Adipocyte (in vitro differentiated cells): ENCODE measurements at regions not wholly inside any gene's neighbourhood (a gene's known extent, or its start where the extent isn't known, plus 50 kb on each side); places are given as distances from the start of the nearest gene placed in this dataset.
"Not testable (repeated sequence)": the region's sequence is repeated elsewhere in the genome, so short reads cannot be mapped to it uniquely, and the experiment has no call there.

Experiments used
- DNase-seq: peaks from one replicate; pipeline ENCODE4 v3.0.0-alpha.2; 2015; ENCODE audit warnings: low read depth
- H3K27me3 ChIP-seq: replicated peaks from 2 replicates; pipeline ENCODE4 v1.7.0; 2013; ENCODE audit warnings: mild to moderate bottlenecking, low read length, moderate library complexity; ENCODE audit not compliant: control insufficient read depth, insufficient read depth
- H3K36me3 ChIP-seq: 2 replicates; pipeline ENCODE4 v1.7.0; 2013; ENCODE audit warnings: low read length, mild to moderate bottlenecking, moderate library complexity; ENCODE audit not compliant: control insufficient read depth, insufficient read depth, severe bottlenecking
- H3K4me1 ChIP-seq: 2 replicates; pipeline ENCODE4 v1.7.0; 2013; ENCODE audit warnings: mild to moderate bottlenecking, low read length, moderate library complexity; ENCODE audit not compliant: control insufficient read depth, insufficient read depth
- H3K4me3 ChIP-seq: 2 replicates; pipeline ENCODE4 v1.7.0; 2013; ENCODE audit warnings: mild to moderate bottlenecking, low read length, moderate library complexity
- H3K9ac ChIP-seq: 2 replicates; pipeline ENCODE4 v1.7.0; 2013; ENCODE audit warnings: mild to moderate bottlenecking, low read length, moderate library complexity
- H3K9me3 ChIP-seq: 2 replicates; pipeline ENCODE4 v1.7.0; 2013; ENCODE audit warnings: mild to moderate bottlenecking, low read length, moderate library complexity; ENCODE audit not compliant: control insufficient read depth

DNA sequence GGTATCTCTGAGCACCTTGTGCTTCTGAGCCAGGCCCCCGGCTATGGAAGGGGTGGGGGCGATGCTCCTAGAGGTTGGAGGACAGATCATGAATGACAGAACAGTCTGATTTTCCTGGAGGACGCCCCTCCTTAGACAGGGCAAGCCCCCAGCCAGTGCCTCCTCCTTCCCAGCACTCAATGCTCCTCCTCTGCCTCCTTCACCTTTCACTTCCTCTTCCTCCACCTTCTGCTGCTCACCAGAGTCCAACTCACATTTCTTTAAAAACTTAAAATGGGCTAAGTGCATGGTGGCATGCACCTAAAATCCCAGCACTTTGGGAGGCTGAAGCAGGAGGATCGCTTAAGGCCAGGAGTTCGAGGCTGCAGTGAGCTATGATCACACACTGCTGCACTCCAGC is 71.1 kb upstream of the CUX1 start:
- no peak overlapping the region for H3K9ac ChIP-seq
- H3K9me3 ChIP-seq = no peaks in the 10 kb centered on the region
- no peak overlapping the region for H3K4me3 ChIP-seq
- H3K36me3 ChIP-seq = no peaks in the 10 kb centered on the region
- peaks cover 43% of the 10 kb centered on the region for H3K27me3 ChIP-seq
- no peak for DNase-seq
- H3K4me1 ChIP-seq = peaks cover 3% of the 10 kb centered on the region

DNA sequence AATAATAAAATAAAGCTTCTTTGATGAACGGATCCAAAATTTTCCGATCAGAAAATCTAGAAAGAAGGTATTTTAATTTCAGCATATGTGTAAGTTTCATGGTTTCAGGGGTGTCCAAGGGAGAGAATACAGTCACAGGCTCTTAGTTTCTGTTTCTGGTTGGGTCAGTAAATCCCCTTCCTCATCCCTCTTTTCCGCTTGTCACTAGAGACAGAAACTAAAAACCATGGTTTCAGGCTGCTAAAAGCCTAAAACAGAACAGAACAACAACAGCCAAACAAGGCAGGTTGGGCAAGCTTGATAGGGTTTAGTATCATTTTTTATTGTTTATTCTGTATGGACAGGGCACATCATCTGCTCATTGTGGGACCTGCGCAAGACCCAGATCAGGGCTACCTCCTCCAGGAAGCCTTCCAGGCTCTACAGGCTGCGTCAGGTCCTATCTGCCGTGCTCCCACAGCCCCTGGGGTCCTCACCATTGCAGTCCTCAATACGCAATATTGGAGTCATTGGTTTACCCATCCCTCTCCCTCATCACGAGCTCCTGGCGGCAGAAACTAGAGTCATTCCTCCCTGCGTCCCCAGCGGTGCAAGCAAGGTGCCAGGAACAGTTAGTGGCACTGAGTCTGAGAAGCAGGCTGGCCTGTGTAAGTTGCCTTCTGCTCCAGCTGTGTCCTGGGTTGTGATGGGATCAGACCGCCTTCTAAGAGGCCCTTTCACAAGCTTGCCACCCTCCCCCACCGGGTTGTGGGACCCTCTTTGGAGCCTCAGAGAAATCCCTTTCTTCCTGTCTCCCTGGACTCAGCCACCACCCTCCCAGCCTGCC is 70.2 kb upstream of the CUX1 start:
- no peak for DNase-seq
- H3K36me3 ChIP-seq = no peaks in the 10 kb centered on the region
- H3K4me1 ChIP-seq = peaks cover 3% of the 10 kb centered on the region
- no peaks in the 10 kb centered on the region for H3K9me3 ChIP-seq
- peaks cover 41% of the 10 kb centered on the region for H3K27me3 ChIP-seq
- no peak overlapping the region for H3K4me3 ChIP-seq
- H3K9ac ChIP-seq = no peak overlapping the region

DNA sequence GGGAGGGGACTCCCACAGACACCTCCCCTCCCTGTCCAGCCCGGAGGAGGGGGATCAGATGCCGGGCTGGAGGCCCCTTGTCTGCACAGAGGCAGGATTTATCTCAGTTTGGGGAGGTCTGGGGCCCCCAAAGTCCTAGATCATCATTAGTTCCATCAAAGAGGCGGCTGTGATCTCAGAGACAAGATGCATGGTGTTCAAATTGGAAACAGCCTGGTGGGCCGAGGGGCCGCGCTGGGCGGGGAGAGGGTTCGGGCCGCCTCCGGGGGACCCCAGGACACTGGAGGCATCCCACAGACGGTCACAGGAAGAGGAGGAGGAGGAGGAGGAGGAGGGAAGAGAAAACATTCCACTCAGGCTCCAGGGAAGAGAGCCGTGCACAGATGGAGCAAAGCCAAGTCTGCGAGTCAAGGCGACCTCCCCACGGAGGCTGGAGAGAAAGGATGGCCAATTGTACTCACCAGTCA is 69.5 kb upstream of the CUX1 start:
- no peak overlapping the region for H3K4me3 ChIP-seq
- no peak overlapping the region for H3K9ac ChIP-seq
- peaks cover 39% of the 10 kb centered on the region for H3K27me3 ChIP-seq
- peaks cover 3% of the 10 kb centered on the region for H3K4me1 ChIP-seq
- no peaks in the 10 kb centered on the region for H3K36me3 ChIP-seq
- DNase-seq = no peak
- H3K9me3 ChIP-seq = no peaks in the 10 kb centered on the region

DNA sequence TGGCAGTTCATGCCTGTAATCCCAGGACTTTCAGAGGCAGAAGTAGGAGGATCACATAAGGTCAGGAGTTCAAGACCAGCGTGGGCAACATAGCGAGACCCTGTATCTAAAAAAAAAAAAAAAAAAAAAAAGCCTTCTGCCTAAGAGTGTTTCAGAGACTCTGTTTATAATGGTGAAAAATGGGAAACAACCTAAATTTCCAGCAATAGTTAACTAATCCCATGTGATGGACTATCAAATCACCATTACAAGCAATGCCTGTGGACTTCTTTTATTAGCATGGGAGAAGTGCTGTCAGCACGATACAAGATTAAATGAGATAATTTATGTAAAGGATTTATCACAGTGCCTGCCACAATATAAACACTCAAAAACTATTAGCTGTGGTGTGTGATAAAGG is 67.5 kb upstream of the CUX1 start:
- DNase-seq = no peak
- H3K9me3 ChIP-seq = no peaks in the 10 kb centered on the region
- peaks cover 6% of the 10 kb centered on the region for H3K4me1 ChIP-seq
- H3K36me3 ChIP-seq = no peaks in the 10 kb centered on the region
- no peak overlapping the region for H3K4me3 ChIP-seq
- peaks cover 40% of the 10 kb centered on the region for H3K27me3 ChIP-seq
- H3K9ac ChIP-seq = no peak overlapping the region

DNA sequence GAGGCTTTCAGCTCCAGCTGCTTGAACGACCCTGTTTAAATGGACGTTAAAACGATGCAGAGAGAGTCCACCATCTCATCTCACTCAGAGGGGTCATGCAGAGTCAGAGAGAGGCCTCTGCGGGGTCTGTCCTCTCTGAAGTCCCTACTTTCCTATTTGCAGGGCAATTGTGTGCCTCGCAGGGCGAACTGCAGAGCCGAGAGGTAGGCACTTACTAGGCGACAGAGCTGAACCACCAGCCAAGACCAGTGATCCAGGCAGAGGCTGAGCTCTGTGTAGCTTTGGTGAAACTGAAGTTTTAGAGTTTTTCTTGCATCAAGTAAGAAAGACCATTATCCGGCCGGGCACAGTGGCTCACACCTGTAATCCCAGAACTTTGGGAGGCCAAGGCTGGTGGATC is 64.1 kb upstream of the CUX1 start:
- no peak overlapping the region for H3K4me3 ChIP-seq
- H3K9ac ChIP-seq = no peak overlapping the region
- peaks cover 48% of the 10 kb centered on the region for H3K27me3 ChIP-seq
- no peak for DNase-seq
- no peaks in the 10 kb centered on the region for H3K36me3 ChIP-seq
- no peaks in the 10 kb centered on the region for H3K9me3 ChIP-seq
- H3K4me1 ChIP-seq = peaks cover 5% of the 10 kb centered on the region

DNA sequence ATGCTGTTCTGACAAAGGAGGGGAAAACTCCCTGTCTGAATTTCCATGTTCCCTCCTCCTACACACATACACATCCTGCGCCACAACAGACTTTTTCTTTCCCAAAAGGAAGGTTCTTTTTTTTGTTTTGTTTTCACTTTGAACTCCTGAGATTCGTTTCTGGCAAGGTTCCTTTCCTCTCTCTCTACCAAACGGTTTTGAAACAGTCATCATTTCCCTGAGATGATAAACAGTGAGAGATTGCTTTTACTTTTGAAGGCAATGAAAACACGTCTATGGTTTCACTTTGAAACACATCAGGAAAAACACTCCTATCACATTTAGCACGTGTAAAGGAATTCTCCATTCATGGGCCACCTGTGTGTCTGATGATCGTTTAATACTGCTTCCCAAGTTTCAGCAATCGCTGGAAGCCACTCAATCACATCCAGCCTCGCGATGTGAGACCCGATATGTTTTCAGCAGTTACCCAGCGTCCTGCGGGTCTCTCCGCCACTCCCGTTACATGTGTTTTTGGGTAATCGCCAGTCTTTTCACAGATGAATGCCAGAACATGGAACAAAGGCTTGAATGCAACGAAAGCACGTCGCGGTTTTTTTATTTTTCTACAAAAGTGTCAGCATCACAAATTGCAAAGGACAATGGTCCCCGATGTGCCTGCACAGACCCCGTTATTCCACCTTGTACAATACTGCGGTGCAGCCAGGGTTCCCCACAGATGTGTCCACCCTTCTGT is 62.8 kb upstream of the CUX1 start:
- Histone ChIP-seq H3K27me3 (peaks cover 41% of the 10 kb centered on the region), H3K9ac (peak overlapping the region; percentile 18), H3K4me1 (peaks cover 5% of the 10 kb centered on the region), H3K36me3 (no peaks in the 10 kb centered on the region), H3K4me3 (peak overlapping the region; percentile 76), H3K9me3 (no peaks in the 10 kb centered on the region)
- peak; percentile 67 for DNase-seq

DNA sequence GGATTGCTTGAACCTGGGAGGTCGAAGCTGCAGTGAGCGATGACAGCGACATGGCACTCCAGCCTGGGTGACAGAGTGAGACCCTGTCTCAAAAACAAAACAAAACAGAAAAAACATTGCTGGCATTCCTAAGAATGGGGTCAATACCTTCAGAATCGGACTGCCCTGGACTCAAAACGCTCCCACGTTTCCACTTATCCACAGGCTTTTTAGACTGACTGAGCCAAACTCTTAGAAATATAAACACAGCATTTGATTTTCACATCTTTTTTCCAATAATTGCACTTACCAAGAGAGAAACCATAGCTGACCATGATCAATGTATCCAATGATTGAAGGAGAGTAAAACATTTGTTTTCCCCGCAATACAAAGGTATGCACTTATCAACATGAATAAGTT is 59.5 kb upstream of the CUX1 start:
- Histone ChIP-seq H3K9ac (no peak overlapping the region), H3K27me3 (peaks cover 29% of the 10 kb centered on the region), H3K4me3 (no peak overlapping the region), H3K4me1 (peaks cover 5% of the 10 kb centered on the region), H3K36me3 (no peaks in the 10 kb centered on the region), H3K9me3 (no peaks in the 10 kb centered on the region)
- DNase-seq = no peak

DNA sequence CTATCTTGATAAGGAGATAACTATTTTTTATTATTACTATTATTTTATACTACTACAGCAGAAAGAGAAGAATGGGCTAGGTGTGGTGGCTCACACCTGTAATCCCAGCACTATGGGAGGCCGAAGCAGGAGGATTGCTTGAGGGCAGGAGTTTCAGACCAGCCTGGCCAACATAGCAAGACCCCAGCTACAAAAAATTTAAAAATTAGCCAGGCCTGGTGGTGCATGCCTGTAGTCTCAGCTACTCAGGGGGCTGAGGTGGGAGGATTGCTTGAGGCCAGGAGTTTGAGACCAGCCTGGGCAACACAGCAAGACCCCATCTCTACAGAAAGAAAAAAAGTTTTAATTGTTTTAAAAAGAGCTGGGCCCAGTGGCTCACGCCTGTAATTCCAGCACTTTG is 58.9 kb upstream of the CUX1 start:
- H3K9ac ChIP-seq, H3K36me3 ChIP-seq, H3K4me3 ChIP-seq, H3K9me3 ChIP-seq, H3K4me1 ChIP-seq, DNase-seq: not testable (repeated sequence)
- peaks cover 23% of the 10 kb centered on the region for H3K27me3 ChIP-seq

DNA sequence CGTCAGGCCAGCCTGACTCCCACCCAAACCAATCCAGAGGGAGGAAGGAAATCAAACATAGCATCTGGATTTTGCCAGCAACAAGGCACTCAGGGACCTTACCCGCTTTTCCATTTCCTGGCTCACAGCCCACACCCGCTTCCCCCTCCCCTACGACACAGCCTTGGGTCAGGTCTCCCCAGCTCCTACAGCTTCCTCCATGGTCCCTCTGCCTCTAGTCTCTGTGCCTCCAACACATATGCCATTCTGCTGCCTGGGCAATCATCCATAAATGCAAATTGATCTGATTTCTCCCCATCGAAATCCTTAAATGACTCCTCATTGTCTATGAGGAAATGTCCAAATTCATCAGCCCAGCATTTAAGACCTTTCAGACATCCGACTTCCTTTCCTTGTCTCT is 53.2 kb upstream of the CUX1 start:
- Histone ChIP-seq H3K9me3 (no peaks in the 10 kb centered on the region), H3K27me3 (peaks cover 23% of the 10 kb centered on the region)

DNA sequence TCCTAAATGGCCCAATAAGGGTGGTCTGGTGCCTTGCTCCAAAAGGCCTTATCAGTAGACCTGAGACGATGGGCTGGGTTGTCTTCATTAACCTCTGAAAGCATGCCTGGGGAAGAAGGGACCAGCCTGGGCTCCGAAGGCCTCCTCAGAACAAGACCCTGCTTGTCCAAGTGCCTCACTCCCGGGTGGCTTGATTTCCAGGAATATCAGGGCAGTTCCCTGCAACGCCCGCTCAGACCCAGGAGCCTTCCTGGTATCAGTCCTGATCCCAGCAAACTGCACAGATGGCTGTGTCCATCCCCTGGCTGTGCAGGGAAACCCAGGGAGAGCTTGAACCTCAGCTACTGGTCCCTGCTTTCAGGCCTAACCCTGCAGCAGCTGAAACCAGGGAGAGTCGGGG is 49.9 kb upstream of the CUX1 start:
- Histone ChIP-seq H3K9me3 (no peaks in the 10 kb centered on the region), H3K4me3 (no peak overlapping the region), H3K4me1 (no peaks in the 10 kb centered on the region), H3K36me3 (no peaks in the 10 kb centered on the region), H3K27me3 (peaks cover 41% of the 10 kb centered on the region), H3K9ac (no peak overlapping the region)
- no peak for DNase-seq

More for the DNA sequence above, 53.2 kb upstream of the CUX1 start:
- Histone ChIP-seq H3K4me3 (no peak overlapping the region), H3K4me1 (no peaks in the 10 kb centered on the region), H3K36me3 (no peaks in the 10 kb centered on the region), H3K9ac (no peak overlapping the region)
- no peak for DNase-seq
